ENCODE measurements at regions not wholly inside any gene's neighbourhood (a gene's known extent, or its start where the extent isn't known, plus 50 kb on each side); places are given as distances from the start of the nearest gene placed in this dataset.

DNA sequence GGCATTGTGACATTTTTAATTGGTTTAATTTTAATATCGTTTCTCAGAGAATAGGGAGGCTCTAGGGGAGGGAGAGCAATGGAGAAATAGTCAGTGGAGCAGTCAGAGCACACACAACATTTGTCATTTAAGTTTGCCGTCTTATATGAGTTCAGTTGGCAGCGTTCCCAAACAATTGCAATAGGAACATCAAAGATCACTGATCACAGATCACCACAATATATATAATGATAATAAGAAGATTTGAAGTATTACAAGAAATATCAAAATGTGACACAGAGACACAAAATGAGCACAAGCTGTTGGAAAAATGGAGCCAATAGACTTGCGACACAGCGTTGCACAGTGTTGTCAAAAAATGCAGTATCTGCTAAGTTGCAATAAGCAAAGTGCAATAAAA is 303.7 kb downstream of the CDH19 start:
- ATAC-seq (no peak), DNase-seq (no peak)
- intact Hi-C loops (cut with DNase I, micrococcal nuclease): no loop called here
- Histone ChIP-seq H3K9me3 (no peaks in the 10 kb centered on the region), H3K4me1 (ENCODE audit: low read depth) (no peaks in the 10 kb centered on the region), H3K4me3 (no peak overlapping the region), H3K36me3 (ENCODE audit: low read depth) (no peaks in the 10 kb centered on the region)
- no peak for TF ChIP-seq CTCF (IDR thresholded peaks at IDR 0.05)

GRCh38 chr18:66280470-66280869 is 323.4 kb downstream of the CDH19 start:
- TF ChIP-seq CTCF (IDR thresholded peaks at IDR 0.05): no peak
- intact Hi-C loops (cut with DNase I, micrococcal nuclease): no loop called here
- H3K4me1 ChIP-seq (ENCODE audit: low read depth): no peaks in the 10 kb centered on the region
- H3K4me3 ChIP-seq: no peak overlapping the region
- no peaks in the 10 kb centered on the region for H3K9me3 ChIP-seq
- no peaks in the 10 kb centered on the region for H3K36me3 ChIP-seq (ENCODE audit: low read depth)
- ATAC-seq: no peak
- DNase-seq: no peak

- no peak overlapping the region for H3K4me3 ChIP-seq
- H3K4me1 ChIP-seq (ENCODE audit: low read depth): no peaks in the 10 kb centered on the region
- intact Hi-C loops (cut with DNase I, micrococcal nuclease): no loop called here
- no peak for DNase-seq
- no peak for TF ChIP-seq CTCF (IDR thresholded peaks at IDR 0.05)
- no peaks in the 10 kb centered on the region for H3K36me3 ChIP-seq (ENCODE audit: low read depth)
- ATAC-seq: no peak
- peaks cover 18% of the 10 kb centered on the region for H3K9me3 ChIP-seq
Observed at GRCh38 chr18:66271962-66272361, 331.9 kb downstream of the CDH19 start.

DNA sequence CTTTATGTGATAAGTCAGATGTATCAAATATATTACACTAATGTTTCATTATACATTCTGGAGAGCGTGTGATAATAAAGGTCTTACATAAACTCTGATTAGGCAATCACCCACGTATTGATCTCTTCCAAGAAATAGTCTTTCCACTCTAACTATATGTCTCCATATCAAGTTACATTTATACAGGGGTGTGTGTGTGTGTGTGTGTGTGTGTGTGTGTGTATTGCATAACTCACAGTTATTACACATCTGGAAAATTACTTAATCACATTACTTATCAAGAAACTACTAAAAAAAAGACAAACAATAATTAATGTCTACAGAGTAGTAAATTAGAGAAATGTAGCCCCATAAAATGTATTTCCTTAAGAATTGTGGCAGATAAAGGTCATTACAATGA is 339.8 kb downstream of the CDH19 start:
- no peak for TF ChIP-seq CTCF (IDR thresholded peaks at IDR 0.05)
- DNase-seq (no peak), ATAC-seq (no peak)
- no peaks in the 10 kb centered on the region for H3K4me1 ChIP-seq (ENCODE audit: low read depth)
- no peaks in the 10 kb centered on the region for H3K36me3 ChIP-seq (ENCODE audit: low read depth)
- peaks cover 15% of the 10 kb centered on the region for H3K9me3 ChIP-seq
- no peak overlapping the region for H3K4me3 ChIP-seq
- intact Hi-C loops (cut with DNase I, micrococcal nuclease): no loop called here

GRCh38 chr18:66254121-66254520 is 349.8 kb downstream of the CDH19 start:
- no peak overlapping the region for H3K4me3 ChIP-seq
- no peak for TF ChIP-seq CTCF (IDR thresholded peaks at IDR 0.05)
- intact Hi-C loops (cut with DNase I, micrococcal nuclease): no loop called here
- ATAC-seq (no peak), DNase-seq (no peak)
- H3K36me3 ChIP-seq (ENCODE audit: low read depth): no peaks in the 10 kb centered on the region
- no peaks in the 10 kb centered on the region for H3K4me1 ChIP-seq (ENCODE audit: low read depth)
- no peaks in the 10 kb centered on the region for H3K9me3 ChIP-seq

DNA sequence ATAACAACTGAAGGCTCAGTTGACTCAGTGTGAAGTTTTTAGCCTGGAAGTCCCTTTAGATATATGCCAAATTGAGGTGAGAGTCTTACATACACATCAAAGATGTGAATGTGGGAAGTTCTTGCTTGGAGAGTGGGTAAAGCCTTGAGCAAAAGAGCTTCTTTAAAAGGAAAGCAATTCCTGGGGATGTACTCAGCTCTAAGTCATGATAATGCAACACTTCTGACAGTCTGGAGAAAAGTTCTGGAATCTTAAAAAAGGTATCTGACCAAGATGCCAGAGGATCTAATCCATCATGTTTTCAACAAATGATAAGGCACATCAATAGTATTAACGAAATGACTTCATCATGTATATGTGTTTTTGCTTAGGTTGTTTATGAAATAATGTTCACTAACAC is 351.2 kb downstream of the CDH19 start:
- no peaks in the 10 kb centered on the region for H3K9me3 ChIP-seq
- no peaks in the 10 kb centered on the region for H3K36me3 ChIP-seq (ENCODE audit: low read depth)
- DNase-seq: no peak
- no peaks in the 10 kb centered on the region for H3K4me1 ChIP-seq (ENCODE audit: low read depth)
- no peak for TF ChIP-seq CTCF (IDR thresholded peaks at IDR 0.05)
- ATAC-seq: no peak
- intact Hi-C loops (cut with DNase I, micrococcal nuclease): no loop called here
- no peak overlapping the region for H3K4me3 ChIP-seq

Measured in mucosa of descending colon (tissue), 3 donors.